GM12878 (cell line): ENCODE measurements at regions not wholly inside any gene's neighbourhood (a gene's known extent, or its start where the extent isn't known, plus 50 kb on each side); places are given as distances from the start of the nearest gene placed in this dataset.

Experiments
- ATAC-seq: fragments of 200-7000 bp; cut with Tn5 transposase; 3 replicates; pipeline ENCODE4 v1.9.1; 2020; ENCODE audit warnings: mild to moderate bottlenecking, moderate library complexity
- BruUV-seq: library from RNA; stranded (reverse); fragments of 400-500 nt; replicated peaks from 2 replicates; lab custom pipeline; 2021; lab: Mats Ljungman, UMichigan
- CTCF ChIA-PET: fragments of 300-600 bp; sonication (Branson Sonifier 250); formaldehyde crosslinking; extraction: SDS; loops from one replicate; lab custom pipeline; 2021; ENCODE audit warnings: inconsistent platforms; lab: Yijun Ruan, JAX
- POLR2A ChIA-PET: fragments of 350-600 bp; formaldehyde crosslinking; extraction: SDS; loops from one replicate; lab custom pipeline; 2021; ENCODE audit warnings: inconsistent platforms; lab: Charles Lee
- RAD21 ChIA-PET: fragments of 300-600 bp; sonication (Branson Sonifier 250); formaldehyde crosslinking; loops from one replicate; lab custom pipeline; 2023; ENCODE audit warnings: antibody characterized with exemption; ENCODE audit not compliant: unreplicated experiment; lab: Charles Lee
- SMC1A ChIA-PET: fragments of 300-600 bp; sonication (Branson Sonifier 250); formaldehyde crosslinking; loops from one replicate; lab custom pipeline; 2023; ENCODE audit not compliant: unreplicated experiment, uncharacterized antibody; lab: Charles Lee
- DNase-seq: peaks from one replicate; pipeline ENCODE4 v3.0.0-alpha.2; 2011; ENCODE audit warnings: low read depth, low spot score
- FAIRE-seq: peaks from 3 replicates; lab custom pipeline; 2011; peaks lifted over from hg19 to GRCh38; lab: Jason Lieb, UNC
- H2AFZ ChIP-seq: 2 replicates; pipeline ENCODE4 v1.6.0; 2011; ENCODE audit warnings: low read depth, low read length, control low read depth; ENCODE audit not compliant: control insufficient read depth
- H3K27ac ChIP-seq: 2 replicates; pipeline ENCODE4 v1.5.1; 2011; ENCODE audit warnings: control low read depth; ENCODE audit not compliant: control insufficient read depth, insufficient read depth
- H3K27me3 ChIP-seq, 2 experiments: replicated peaks in 1 of 2; 2 replicates each; pipeline versions ENCODE4 v1.6.0 to v1.6.1; 2011; ENCODE audit warnings: low read length in 1 of 2; ENCODE audit not compliant: control insufficient read depth in 2 of 2, insufficient read depth in 2 of 2
- H3K36me3 ChIP-seq, 2 experiments: 2 replicates each; pipeline ENCODE4 v1.5.1; 2011; ENCODE audit warnings: low read length in 1 of 2; ENCODE audit not compliant: control insufficient read depth in 2 of 2, insufficient read depth in 2 of 2
- H3K4me1 ChIP-seq: 2 replicates; pipeline ENCODE4 v1.6.1; 2011; ENCODE audit warnings: mild to moderate bottlenecking, low read length, moderate library complexity, mixed read lengths; ENCODE audit not compliant: control insufficient read depth, insufficient read depth
- H3K4me2 ChIP-seq: 2 replicates; pipeline ENCODE4 v1.6.0; 2011; ENCODE audit warnings: control low read depth; ENCODE audit not compliant: control insufficient read depth, insufficient read depth
- H3K4me3 ChIP-seq: fragments of 200-600 bp; sonication (generic); 2 replicates; pipeline ENCODE4 v1.5.1; 2016
- H3K79me2 ChIP-seq: 2 replicates; pipeline ENCODE4 v1.6.0; 2011; ENCODE audit warnings: low read length; ENCODE audit not compliant: control insufficient read depth, insufficient read depth
- H3K9ac ChIP-seq: 2 replicates; pipeline ENCODE4 v1.8.0; 2011; ENCODE audit warnings: low read length, control low read depth, mixed read lengths; ENCODE audit not compliant: control insufficient read depth, insufficient read depth
- H3K9me3 ChIP-seq: replicated peaks from 3 replicates; pipeline ENCODE4 v1.5.1; 2011; ENCODE audit warnings: mild to moderate bottlenecking, low read length; ENCODE audit not compliant: control insufficient read depth, insufficient read depth
- H4K20me1 ChIP-seq: 2 replicates; pipeline ENCODE4 v1.6.0; 2011; ENCODE audit not compliant: control insufficient read depth, insufficient read depth
- CHD2 ChIP-seq: IDR thresholded peaks from 2 replicates; pipeline ENCODE4 v1.6.1; 2011; ENCODE audit warnings: low read depth, low read length, improper control_type of control experiment, borderline replicate concordance
- CTCF ChIP-seq, 3 experiments: IDR thresholded peaks in 2 of 3; conservative IDR thresholded peaks in 1 of 3; 2 replicates each; pipeline ENCODE4 v1.5.1; 2011; ENCODE audit warnings: low read depth in 3 of 3, low read length in 3 of 3, mild to moderate bottlenecking in 3 of 3, control low read depth in 2 of 3, moderate library complexity in 2 of 3, inconsistent platforms in 1 of 3, mixed read lengths in 1 of 3; ENCODE audit not compliant: control insufficient read depth in 2 of 3, insufficient read depth in 1 of 3; ENCODE audit errors: extremely low read depth in 1 of 3
- DPF2 ChIP-seq: fragments of 450-650 bp; IDR thresholded peaks from 2 replicates; pipeline ENCODE4 v1.6.1; 2017; ENCODE audit warnings: mild to moderate bottlenecking
- E2F4 ChIP-seq: IDR thresholded peaks from 2 replicates; pipeline ENCODE4 v1.6.1; 2012; ENCODE audit warnings: low read depth, low read length, improper control_type of control experiment
- EZH2 ChIP-seq: IDR thresholded peaks from 2 replicates; pipeline ENCODE4 v1.6.1; 2012; ENCODE audit warnings: low read depth, mild to moderate bottlenecking, control low read depth, inconsistent platforms, low read length, borderline replicate concordance; ENCODE audit not compliant: control insufficient read depth
- HDAC6 ChIP-seq: fragments of 200-600 bp; sonication (generic); IDR thresholded peaks from one replicate; pipeline ENCODE4 v1.8.0; 2017; ENCODE audit warnings: antibody characterized with exemption; ENCODE audit not compliant: unreplicated experiment
- KLF5 ChIP-seq: fragments of 450-650 bp; IDR thresholded peaks from 2 replicates; pipeline ENCODE4 v1.6.1; 2014; ENCODE audit warnings: mild to moderate bottlenecking; ENCODE audit not compliant: partially characterized antibody
- MTA2 ChIP-seq: fragments of 450-650 bp; IDR thresholded peaks from 2 replicates; pipeline ENCODE4 v1.6.1; 2016; ENCODE audit warnings: low read depth, mild to moderate bottlenecking, moderate library complexity
- MXI1 ChIP-seq: fragments of 150-350 bp; IDR thresholded peaks from 2 replicates; pipeline ENCODE4 v1.6.1; 2011; ENCODE audit warnings: low read depth, mild to moderate bottlenecking, inconsistent platforms, low read length, improper control_type of control experiment
- NFIC ChIP-seq: IDR thresholded peaks from 2 replicates; pipeline ENCODE4 v1.6.1; 2012; ENCODE audit warnings: low read depth, mild to moderate bottlenecking, inconsistent platforms, low read length, moderate library complexity
- PAX8 ChIP-seq: fragments of 450-650 bp; IDR thresholded peaks from 2 replicates; pipeline ENCODE4 v1.6.1; 2017; ENCODE audit warnings: mild to moderate bottlenecking, moderate library complexity
- POLR2A ChIP-seq: IDR thresholded peaks from 2 replicates; pipeline ENCODE4 v1.6.1; 2011; ENCODE audit warnings: low read depth, mild to moderate bottlenecking, low read length
- RELA ChIP-seq: fragments of 450-650 bp; IDR thresholded peaks from 2 replicates; pipeline ENCODE4 v1.8.0; 2014; ENCODE audit warnings: borderline replicate concordance; ENCODE audit not compliant: partially characterized antibody
- SPI1 ChIP-seq: IDR thresholded peaks from 2 replicates; pipeline ENCODE4 v1.6.1; 2011; ENCODE audit warnings: low read depth, mild to moderate bottlenecking, low read length, moderate library complexity, borderline replicate concordance; ENCODE audit not compliant: insufficient read depth
- TAF1 ChIP-seq: IDR thresholded peaks from 2 replicates; pipeline ENCODE4 v1.6.1; 2011; ENCODE audit warnings: mild to moderate bottlenecking, low read depth, low read length, borderline replicate concordance
- TCF12 ChIP-seq: IDR thresholded peaks from 2 replicates; pipeline ENCODE4 v1.6.1; 2011; ENCODE audit warnings: low read depth, mild to moderate bottlenecking, low read length
- YBX1 ChIP-seq: fragments of 450-650 bp; IDR thresholded peaks from 2 replicates; pipeline ENCODE4 v1.6.1; 2016; ENCODE audit warnings: antibody characterized with exemption
- in situ Hi-C: fragments of 300-500 bp; cut with MboI; formaldehyde crosslinking; loops from 9 replicates; pipeline ENCODE4 v1.14.3; 2018; ENCODE audit warnings: mixed read lengths
- intact Hi-C: fragments of 100-400 bp; cut with micrococcal nuclease; formaldehyde crosslinking; loops from one replicate; pipeline ENCODE4 v1.14.2; 2022; ENCODE audit not compliant: unreplicated experiment
- TF ChIP-seq, protein P1 (sequence below): fragments of 450-650 bp; IDR thresholded peaks from 2 replicates; pipeline ENCODE4 v1.6.1; 2018; ENCODE audit warnings: mild to moderate bottlenecking, low read depth, moderate library complexity; ENCODE audit not compliant: partially characterized antibody

- TF ChIP-seq EZH2 (no peak), SPI1 (no peak), POLR2A (no peak), NFIC (no peak), HDAC6 (no peak), CHD2 (no peak)
Observed at GRCh38 chr7:19293431-19293830, 148.2 kb upstream of the FERD3L start (continued).

DNA sequence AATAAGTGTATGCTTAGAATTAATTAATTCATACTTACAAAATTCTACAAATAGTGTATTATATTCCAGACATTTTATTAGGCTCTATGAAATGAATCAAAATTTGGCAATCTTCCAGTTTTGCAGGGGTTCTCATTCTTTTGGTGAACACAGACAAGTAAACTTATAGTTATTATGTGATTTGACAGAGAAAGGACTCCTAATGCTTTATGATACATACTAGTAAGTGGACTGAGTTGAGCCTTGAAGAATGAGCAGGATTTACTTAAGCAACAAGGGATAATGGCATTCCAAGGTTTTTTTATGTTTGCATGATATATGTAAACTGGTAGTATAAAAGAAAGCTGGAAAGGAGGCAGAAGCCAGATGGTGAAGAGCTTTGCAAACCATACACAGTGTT is 145.7 kb upstream of the FERD3L start:
- ATAC-seq (no peak), FAIRE-seq (no peak), DNase-seq (no peak)
- ChIA-PET CTCF (no interaction called here), POLR2A (no interaction called here), RAD21 (no interaction called here), SMC1A (no interaction called here)
- no TSS peak for BruUV-seq
- Histone ChIP-seq H3K4me3 (no peak overlapping the region), H3K27me3 (no peaks in the 10 kb centered on the region), H3K36me3 (no peaks in the 10 kb centered on the region), H3K27ac (no peak overlapping the region), H2AFZ (no peak overlapping the region), H3K4me2 (no peak overlapping the region), H3K9ac (no peak overlapping the region), H4K20me1 (no peaks in the 10 kb centered on the region), H3K4me1 (no peaks in the 10 kb centered on the region), H3K79me2 (no peaks in the 10 kb centered on the region), H3K9me3 (no peaks in the 10 kb centered on the region)
- in situ Hi-C loops: no loop called here
- intact Hi-C loops: no loop called here
- TF ChIP-seq, protein P1, sequence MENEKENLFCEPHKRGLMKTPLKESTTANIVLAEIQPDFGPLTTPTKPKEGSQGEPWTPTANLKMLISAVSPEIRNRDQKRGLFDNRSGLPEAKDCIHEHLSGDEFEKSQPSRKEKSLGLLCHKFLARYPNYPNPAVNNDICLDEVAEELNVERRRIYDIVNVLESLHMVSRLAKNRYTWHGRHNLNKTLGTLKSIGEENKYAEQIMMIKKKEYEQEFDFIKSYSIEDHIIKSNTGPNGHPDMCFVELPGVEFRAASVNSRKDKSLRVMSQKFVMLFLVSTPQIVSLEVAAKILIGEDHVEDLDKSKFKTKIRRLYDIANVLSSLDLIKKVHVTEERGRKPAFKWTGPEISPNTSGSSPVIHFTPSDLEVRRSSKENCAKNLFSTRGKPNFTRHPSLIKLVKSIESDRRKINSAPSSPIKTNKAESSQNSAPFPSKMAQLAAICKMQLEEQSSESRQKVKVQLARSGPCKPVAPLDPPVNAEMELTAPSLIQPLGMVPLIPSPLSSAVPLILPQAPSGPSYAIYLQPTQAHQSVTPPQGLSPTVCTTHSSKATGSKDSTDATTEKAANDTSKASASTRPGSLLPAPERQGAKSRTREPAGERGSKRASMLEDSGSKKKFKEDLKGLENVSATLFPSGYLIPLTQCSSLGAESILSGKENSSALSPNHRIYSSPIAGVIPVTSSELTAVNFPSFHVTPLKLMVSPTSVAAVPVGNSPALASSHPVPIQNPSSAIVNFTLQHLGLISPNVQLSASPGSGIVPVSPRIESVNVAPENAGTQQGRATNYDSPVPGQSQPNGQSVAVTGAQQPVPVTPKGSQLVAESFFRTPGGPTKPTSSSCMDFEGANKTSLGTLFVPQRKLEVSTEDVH: no peak
- TF ChIP-seq KLF5 (no peak), DPF2 (no peak), MTA2 (no peak), CTCF (IDR thresholded peaks at IDR 0.05 in 2 of 3, conservative IDR thresholded peaks at IDR 0.05 in 1 of 3; ENCODE audit: control insufficient read depth in 2 of 3, extremely low read depth in 1 of 3, insufficient read depth in 1 of 3, low read depth in 3 of 3, low read length in 3 of 3) (no peak), YBX1 (no peak), PAX8 (no peak), E2F4 (no peak), MXI1 (no peak), SPI1 (no peak), RELA (no peak), TCF12 (no peak), TAF1 (no peak)
